Coronary artery (tissue), 2 donors: ENCODE measurements at regions not wholly inside any gene's neighbourhood (a gene's known extent, or its start where the extent isn't known, plus 50 kb on each side); places are given as distances from the start of the nearest gene placed in this dataset.

ENCODE experiments used
- DNase-seq: peaks from one replicate; pipeline ENCODE4 v3.0.0-alpha.2; 2017; ENCODE audit warnings: low spot score
- H3K27ac ChIP-seq, 2 donors: fragments of 200-600 bp; sonication (generic); one replicate each; pipeline ENCODE4 v1.5.1; 2016 to 2019
- H3K4me3 ChIP-seq: fragments of 200-600 bp; sonication (generic); 2 replicates; pipeline ENCODE4 v1.5.1; 2016; ENCODE audit warnings: mild to moderate bottlenecking, moderate library complexity
- CTCF ChIP-seq: fragments of 200-600 bp; sonication (generic); IDR thresholded peaks from one replicate; pipeline ENCODE4 v1.5.1; 2019; ENCODE audit warnings: antibody characterized with exemption

- H3K27ac ChIP-seq: no peak overlapping the region
- DNase-seq: no peak
- no peak for TF ChIP-seq CTCF
- H3K4me3 ChIP-seq: no peak overlapping the region
Measured at GRCh38 chr2:163401481-163401880, 334.3 kb downstream of the FIGN start.

GRCh38 chr2:163397451-163397850 is 338.4 kb downstream of the FIGN start:
- Histone ChIP-seq H3K27ac (no peak overlapping the region), H3K4me3 (no peak overlapping the region)
- no peak for DNase-seq
- TF ChIP-seq CTCF: no peak

GRCh38 chr2:163395602-163396001 is 340.2 kb downstream of the FIGN start:
- no peak for TF ChIP-seq CTCF
- Histone ChIP-seq H3K4me3 (no peak overlapping the region), H3K27ac (no peak overlapping the region)
- no peak for DNase-seq

GRCh38 chr2:163389838-163390237 is 346.0 kb downstream of the FIGN start:
- TF ChIP-seq CTCF: no peak
- Histone ChIP-seq H3K4me3 (no peak overlapping the region), H3K27ac (no peak overlapping the region)
- DNase-seq: no peak

GRCh38 chr2:163375472-163375871 is 360.3 kb downstream of the FIGN start:
- TF ChIP-seq CTCF: no peak
- DNase-seq: no peak
- Histone ChIP-seq H3K4me3 (no peak overlapping the region), H3K27ac (no peak overlapping the region)

GRCh38 chr2:163375070-163375469 is 360.7 kb downstream of the FIGN start:
- DNase-seq: no peak
- TF ChIP-seq CTCF: no peak
- no peak overlapping the region for H3K27ac ChIP-seq
- no peak overlapping the region for H3K4me3 ChIP-seq

- Histone ChIP-seq H3K4me3 (no peak overlapping the region), H3K27ac (no peak overlapping the region)
- TF ChIP-seq CTCF: no peak
- no peak for DNase-seq
Measured at GRCh38 chr2:163374282-163374681, 361.5 kb downstream of the FIGN start.
